Smooth muscle cell (in vitro differentiated cells): ENCODE measurements at regions not wholly inside any gene's neighbourhood (a gene's known extent, or its start where the extent isn't known, plus 50 kb on each side); places are given as distances from the start of the nearest gene placed in this dataset.

Experiments used
- DNase-seq: peaks from one replicate; lab custom pipeline; 2025; ENCODE audit not compliant: unreplicated experiment; lab: John Stamatoyannopoulos, UW
- H2AFZ ChIP-seq: fragments of 200-600 bp; sonication (generic); 2 replicates; pipeline ENCODE4 v1.6.0; 2016; ENCODE audit warnings: antibody characterized with exemption, low read depth, mild to moderate bottlenecking
- H3F3A ChIP-seq: fragments of 200-600 bp; sonication (generic); 2 replicates; pipeline ENCODE4 v1.6.0; 2017; ENCODE audit warnings: antibody characterized with exemption, low read depth
- H3K27ac ChIP-seq: fragments of 200-600 bp; sonication (generic); 2 replicates; pipeline ENCODE4 v1.5.1; 2016; ENCODE audit warnings: low read depth, mild to moderate bottlenecking
- H3K27me3 ChIP-seq: fragments of 200-600 bp; sonication (generic); 2 replicates; pipeline ENCODE4 v1.6.1; 2016; ENCODE audit warnings: low read depth, mild to moderate bottlenecking
- H3K36me3 ChIP-seq: fragments of 200-600 bp; sonication (generic); 2 replicates; pipeline ENCODE4 v1.5.1; 2016; ENCODE audit warnings: low read depth
- H3K4me1 ChIP-seq: fragments of 200-600 bp; sonication (generic); 2 replicates; pipeline ENCODE4 v1.5.1; 2016; ENCODE audit warnings: low read depth
- H3K4me2 ChIP-seq: fragments of 200-600 bp; sonication (generic); 2 replicates; pipeline ENCODE4 v1.6.0; 2016; ENCODE audit warnings: mild to moderate bottlenecking
- H3K4me3 ChIP-seq: fragments of 200-600 bp; sonication (generic); 2 replicates; pipeline ENCODE4 v1.5.1; 2016; ENCODE audit warnings: mild to moderate bottlenecking
- H3K79me2 ChIP-seq: fragments of 200-600 bp; sonication (generic); 2 replicates; pipeline ENCODE4 v1.6.0; 2016; ENCODE audit warnings: low read depth, mild to moderate bottlenecking
- H3K9ac ChIP-seq: fragments of 200-600 bp; sonication (generic); 2 replicates; pipeline ENCODE4 v1.6.0; 2016; ENCODE audit warnings: low read depth
- H3K9me3 ChIP-seq: fragments of 200-600 bp; sonication (generic); replicated peaks from 2 replicates; pipeline ENCODE4 v1.5.1; 2016; ENCODE audit warnings: low read depth
- H4K20me1 ChIP-seq: fragments of 200-600 bp; sonication (generic); 2 replicates; pipeline ENCODE4 v1.6.0; 2016; ENCODE audit warnings: low read depth
- WGBS: methylation state at CpG from one replicate; pipeline ENCODE4 v1.1.7; 2016; ENCODE audit warnings: low lambda C conversion rate; 5-methylcytosine and 5-hydroxymethylcytosine counted together
- TF ChIP-seq, protein P1 (sequence below): fragments of 200-600 bp; sonication (generic); IDR thresholded peaks from 2 replicates; pipeline ENCODE4 v1.5.1; 2017; ENCODE audit warnings: borderline replicate concordance, mild to moderate bottlenecking, antibody characterized with exemption; ENCODE audit not compliant: insufficient read depth, poor library complexity, severe bottlenecking

DNA sequence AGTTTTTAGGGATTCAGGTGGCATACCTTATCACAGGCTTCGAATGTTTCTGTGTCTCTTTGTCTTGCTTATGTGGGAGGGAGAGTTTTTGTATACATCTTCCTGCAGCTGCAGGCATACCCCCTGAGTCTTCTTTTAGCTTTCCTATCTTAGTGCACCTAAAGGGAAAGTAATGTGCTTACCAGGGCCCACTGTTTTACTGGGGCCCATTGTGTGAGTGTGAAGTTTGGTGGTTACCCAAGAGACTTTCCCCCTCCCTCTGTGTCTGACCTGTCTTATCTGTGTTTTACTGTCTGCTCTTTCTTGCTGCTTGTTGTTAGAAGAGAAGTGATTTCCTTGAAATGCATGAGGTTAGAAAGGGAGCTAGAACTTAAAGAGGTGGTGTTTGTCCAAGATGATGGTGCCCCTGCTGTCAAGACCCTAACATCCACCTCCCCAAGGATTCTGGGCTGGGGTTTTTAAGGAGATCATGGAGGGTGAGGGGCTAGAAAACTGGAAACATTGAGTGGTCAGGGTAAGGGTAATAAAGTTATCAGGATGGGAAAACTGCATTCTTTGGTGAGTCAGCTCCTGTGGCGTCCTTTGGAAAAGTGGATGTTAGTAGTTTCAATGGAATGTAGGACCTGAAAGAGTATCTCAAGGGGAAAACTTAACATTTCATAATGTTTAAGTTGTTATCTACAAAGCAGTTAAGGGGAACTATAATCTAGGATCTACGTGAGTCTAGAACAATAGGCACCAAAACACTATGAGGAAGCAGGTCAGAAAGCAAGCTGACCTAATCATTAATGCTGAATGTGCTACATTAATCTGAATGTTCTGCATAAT is 583.5 kb upstream of the TUSC1 start:
- H3K4me3 ChIP-seq, result peak overlapping the region; percentile 9
- peaks cover 28% of the 10 kb centered on the region for H3K4me1 ChIP-seq
- H2AFZ ChIP-seq, result no peak overlapping the region
- H3K79me2 ChIP-seq, result no peaks in the 10 kb centered on the region
- DNase-seq, result no peak
- no peaks in the 10 kb centered on the region for H3K36me3 ChIP-seq
- peak overlapping the region; percentile 56 for H3K9ac ChIP-seq
- H3K4me2 ChIP-seq, result peak overlapping the region; percentile 63
- no peaks in the 10 kb centered on the region for H3K9me3 ChIP-seq
- peak overlapping the region; percentile 90 for H3K27ac ChIP-seq
- no peaks in the 10 kb centered on the region for H4K20me1 ChIP-seq
- WGBS, result 13% methylated on average over 3 of the region's 3 CpGs
- no peaks in the 10 kb centered on the region for H3K27me3 ChIP-seq
- H3F3A ChIP-seq, result peaks cover 16% of the 10 kb centered on the region
- TF ChIP-seq, protein P1, sequence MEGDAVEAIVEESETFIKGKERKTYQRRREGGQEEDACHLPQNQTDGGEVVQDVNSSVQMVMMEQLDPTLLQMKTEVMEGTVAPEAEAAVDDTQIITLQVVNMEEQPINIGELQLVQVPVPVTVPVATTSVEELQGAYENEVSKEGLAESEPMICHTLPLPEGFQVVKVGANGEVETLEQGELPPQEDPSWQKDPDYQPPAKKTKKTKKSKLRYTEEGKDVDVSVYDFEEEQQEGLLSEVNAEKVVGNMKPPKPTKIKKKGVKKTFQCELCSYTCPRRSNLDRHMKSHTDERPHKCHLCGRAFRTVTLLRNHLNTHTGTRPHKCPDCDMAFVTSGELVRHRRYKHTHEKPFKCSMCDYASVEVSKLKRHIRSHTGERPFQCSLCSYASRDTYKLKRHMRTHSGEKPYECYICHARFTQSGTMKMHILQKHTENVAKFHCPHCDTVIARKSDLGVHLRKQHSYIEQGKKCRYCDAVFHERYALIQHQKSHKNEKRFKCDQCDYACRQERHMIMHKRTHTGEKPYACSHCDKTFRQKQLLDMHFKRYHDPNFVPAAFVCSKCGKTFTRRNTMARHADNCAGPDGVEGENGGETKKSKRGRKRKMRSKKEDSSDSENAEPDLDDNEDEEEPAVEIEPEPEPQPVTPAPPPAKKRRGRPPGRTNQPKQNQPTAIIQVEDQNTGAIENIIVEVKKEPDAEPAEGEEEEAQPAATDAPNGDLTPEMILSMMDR, result no peak

DNA sequence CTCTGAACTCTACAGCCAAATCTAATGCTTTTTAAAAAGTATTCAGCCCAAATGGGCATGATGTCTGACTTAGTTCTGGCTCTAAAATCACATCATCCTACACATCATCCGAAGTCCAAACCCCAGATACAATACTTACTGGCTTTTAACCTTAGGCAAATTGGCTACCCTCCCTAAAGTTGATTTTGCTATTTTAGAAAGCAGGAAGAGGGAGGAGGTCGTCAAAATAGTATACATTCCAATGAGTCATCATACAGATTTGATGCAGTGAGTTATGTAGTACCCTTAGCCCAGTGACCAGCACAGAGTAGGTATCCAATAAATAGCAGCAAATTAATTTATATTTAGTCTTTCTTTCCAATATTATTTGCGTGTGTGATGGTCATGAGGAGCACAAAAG is 582.0 kb upstream of the TUSC1 start:
- Histone ChIP-seq H3K79me2 (no peaks in the 10 kb centered on the region), H3K4me3 (no peak overlapping the region), H3K36me3 (no peaks in the 10 kb centered on the region), H3K27me3 (no peaks in the 10 kb centered on the region), H2AFZ (no peak overlapping the region), H3K9ac (peak overlapping the region; percentile 23), H3K4me1 (peaks cover 22% of the 10 kb centered on the region), H3K9me3 (no peaks in the 10 kb centered on the region), H3K4me2 (peak overlapping the region; percentile 63), H4K20me1 (no peaks in the 10 kb centered on the region), H3F3A (peaks cover 6% of the 10 kb centered on the region), H3K27ac (peak overlapping the region; percentile 90)
- WGBS, result 52% methylated on average over 3 of the region's 3 CpGs
- TF ChIP-seq, protein P1, result no peak
- DNase-seq, result no peak

DNA sequence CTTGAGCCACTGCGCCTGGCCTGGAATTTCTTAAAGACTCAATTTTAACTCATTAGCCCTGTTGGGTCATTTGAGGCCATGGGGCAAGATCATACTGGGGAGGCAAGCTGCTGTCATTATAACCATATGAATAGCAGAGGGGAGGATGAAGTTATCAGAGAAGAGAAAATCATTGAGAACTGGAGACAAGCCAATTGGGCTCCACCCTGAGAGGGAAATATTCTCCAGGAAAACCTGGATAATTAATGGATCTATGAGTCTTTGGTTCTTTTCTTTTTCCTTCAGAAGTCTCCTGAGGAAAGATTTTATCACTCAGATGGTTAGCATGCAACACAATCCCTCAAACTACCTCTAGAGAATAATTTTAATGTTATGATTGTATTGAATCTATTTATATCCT is 569.6 kb upstream of the TUSC1 start:
- no peaks in the 10 kb centered on the region for H4K20me1 ChIP-seq
- TF ChIP-seq, protein P1, result no peak
- H3K4me2 ChIP-seq, result no peak overlapping the region
- no peaks in the 10 kb centered on the region for H3F3A ChIP-seq
- DNase-seq, result no peak
- H3K9me3 ChIP-seq, result no peaks in the 10 kb centered on the region
- no peak overlapping the region for H2AFZ ChIP-seq
- no peak overlapping the region for H3K9ac ChIP-seq
- H3K27me3 ChIP-seq, result no peaks in the 10 kb centered on the region
- no peak overlapping the region for H3K4me3 ChIP-seq
- no peaks in the 10 kb centered on the region for H3K4me1 ChIP-seq
- H3K79me2 ChIP-seq, result no peaks in the 10 kb centered on the region
- H3K36me3 ChIP-seq, result no peaks in the 10 kb centered on the region
- no peak overlapping the region for H3K27ac ChIP-seq
- 94% methylated on average over 1 of the region's 1 CpG for WGBS
